ENCODE measurements at regions not wholly inside any gene's neighbourhood (a gene's known extent, or its start where the extent isn't known, plus 50 kb on each side); places are given as distances from the start of the nearest gene placed in this dataset.

DNA sequence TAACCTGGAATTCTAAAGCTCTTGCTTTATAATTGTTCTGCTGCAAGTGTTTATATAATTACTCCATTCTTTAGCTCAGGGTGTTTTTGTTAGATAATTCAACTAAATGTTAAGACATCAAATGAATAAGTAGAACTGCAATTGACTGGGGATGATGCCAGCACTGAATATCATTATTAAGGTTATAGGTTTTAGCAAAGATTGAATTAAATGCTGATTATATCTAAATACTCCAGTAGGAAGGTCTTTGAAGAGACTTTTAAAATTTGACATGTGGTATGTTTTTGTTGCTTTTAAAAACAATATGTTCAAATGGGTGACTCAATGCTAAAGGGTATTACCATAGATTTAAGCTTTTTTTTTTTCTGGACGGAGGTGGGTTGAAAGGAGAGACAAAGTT, 170.1 kb upstream of the THUMPD2 start:
- Histone ChIP-seq H3K4me3 (ENCODE audit: low read depth, low read length) (no peak overlapping the region), H3K4me1 (ENCODE audit: control insufficient read depth, insufficient read depth, low read length) (no peaks in the 10 kb centered on the region), H3K27ac (ENCODE audit: extremely low read depth, low read depth, low read length) (no peak overlapping the region), H3K36me3 (ENCODE audit: control insufficient read depth in 2 of 2, insufficient read depth in 1 of 2, low read length in 2 of 2) (no peaks in the 10 kb centered on the region), H3K9me3 (ENCODE audit: control insufficient read depth, insufficient read depth, low read depth, low read length) (no peaks in the 10 kb centered on the region)
- ChIA-PET CTCF (no interaction called here), POLR2A (no interaction called here)
- TF ChIP-seq ZNF266 (tag by site-specific recombination; IDR thresholded peaks at IDR 0.05; ENCODE audit: low read depth), result no peak
- no peak for TF ChIP-seq OSR2 (tag by site-specific recombination; IDR thresholded peaks at IDR 0.05)
- no peak for TF ChIP-seq ZIC2 (tag by site-specific recombination; IDR thresholded peaks at IDR 0.05)
- no peak for TF ChIP-seq ZNF596 (tag by site-specific recombination; IDR thresholded peaks at IDR 0.05)
- TF ChIP-seq ZNF843 (tag by site-specific recombination; IDR thresholded peaks at IDR 0.05), result no peak
- TF ChIP-seq ZNF175 (tag by site-specific recombination; IDR thresholded peaks at IDR 0.05), result no peak
- TF ChIP-seq, protein P1, sequence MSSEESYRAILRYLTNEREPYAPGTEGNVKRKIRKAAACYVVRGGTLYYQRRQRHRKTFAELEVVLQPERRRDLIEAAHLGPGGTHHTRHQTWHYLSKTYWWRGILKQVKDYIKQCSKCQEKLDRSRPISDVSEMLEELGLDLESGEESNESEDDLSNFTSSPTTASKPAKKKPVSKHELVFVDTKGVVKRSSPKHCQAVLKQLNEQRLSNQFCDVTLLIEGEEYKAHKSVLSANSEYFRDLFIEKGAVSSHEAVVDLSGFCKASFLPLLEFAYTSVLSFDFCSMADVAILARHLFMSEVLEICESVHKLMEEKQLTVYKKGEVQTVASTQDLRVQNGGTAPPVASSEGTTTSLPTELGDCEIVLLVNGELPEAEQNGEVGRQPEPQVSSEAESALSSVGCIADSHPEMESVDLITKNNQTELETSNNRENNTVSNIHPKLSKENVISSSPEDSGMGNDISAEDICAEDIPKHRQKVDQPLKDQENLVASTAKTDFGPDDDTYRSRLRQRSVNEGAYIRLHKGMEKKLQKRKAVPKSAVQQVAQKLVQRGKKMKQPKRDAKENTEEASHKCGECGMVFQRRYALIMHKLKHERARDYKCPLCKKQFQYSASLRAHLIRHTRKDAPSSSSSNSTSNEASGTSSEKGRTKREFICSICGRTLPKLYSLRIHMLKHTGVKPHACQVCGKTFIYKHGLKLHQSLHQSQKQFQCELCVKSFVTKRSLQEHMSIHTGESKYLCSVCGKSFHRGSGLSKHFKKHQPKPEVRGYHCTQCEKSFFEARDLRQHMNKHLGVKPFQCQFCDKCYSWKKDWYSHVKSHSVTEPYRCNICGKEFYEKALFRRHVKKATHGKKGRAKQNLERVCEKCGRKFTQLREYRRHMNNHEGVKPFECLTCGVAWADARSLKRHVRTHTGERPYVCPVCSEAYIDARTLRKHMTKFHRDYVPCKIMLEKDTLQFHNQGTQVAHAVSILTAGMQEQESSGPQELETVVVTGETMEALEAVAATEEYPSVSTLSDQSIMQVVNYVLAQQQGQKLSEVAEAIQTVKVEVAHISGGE (tag by site-specific recombination; conservative IDR thresholded peaks at IDR 0.05; ENCODE audit: low read depth), result no peak
- TF ChIP-seq ZNF701 (tag by site-specific recombination; IDR thresholded peaks at IDR 0.05), result no peak
- no peak for TF ChIP-seq HOXA7 (CRISPR knock-in tag; IDR thresholded peaks at IDR 0.05; ENCODE audit: borderline replicate concordance)
- TF ChIP-seq ZNF830 (tag by site-specific recombination; IDR thresholded peaks at IDR 0.05; ENCODE audit: low read depth), result no peak
- no peak for TF ChIP-seq ZBTB20 (tag by site-specific recombination; IDR thresholded peaks at IDR 0.05)
- no peak for TF ChIP-seq SCRT2 (tag by site-specific recombination; IDR thresholded peaks at IDR 0.05)
- TF ChIP-seq ZXDB (tag by site-specific recombination; IDR thresholded peaks at IDR 0.05), result no peak
- no peak for TF ChIP-seq PBX3 (CRISPR knock-in tag; IDR thresholded peaks at IDR 0.05)
- no peak for TF ChIP-seq ZNF529 (tag by site-specific recombination; IDR thresholded peaks at IDR 0.05; ENCODE audit: insufficient replicate concordance)
- no peak for TF ChIP-seq SP7 (tag by site-specific recombination; IDR thresholded peaks at IDR 0.05)
- TF ChIP-seq ZNF335 (tag by site-specific recombination; conservative IDR thresholded peaks at IDR 0.05), result no peak

DNA sequence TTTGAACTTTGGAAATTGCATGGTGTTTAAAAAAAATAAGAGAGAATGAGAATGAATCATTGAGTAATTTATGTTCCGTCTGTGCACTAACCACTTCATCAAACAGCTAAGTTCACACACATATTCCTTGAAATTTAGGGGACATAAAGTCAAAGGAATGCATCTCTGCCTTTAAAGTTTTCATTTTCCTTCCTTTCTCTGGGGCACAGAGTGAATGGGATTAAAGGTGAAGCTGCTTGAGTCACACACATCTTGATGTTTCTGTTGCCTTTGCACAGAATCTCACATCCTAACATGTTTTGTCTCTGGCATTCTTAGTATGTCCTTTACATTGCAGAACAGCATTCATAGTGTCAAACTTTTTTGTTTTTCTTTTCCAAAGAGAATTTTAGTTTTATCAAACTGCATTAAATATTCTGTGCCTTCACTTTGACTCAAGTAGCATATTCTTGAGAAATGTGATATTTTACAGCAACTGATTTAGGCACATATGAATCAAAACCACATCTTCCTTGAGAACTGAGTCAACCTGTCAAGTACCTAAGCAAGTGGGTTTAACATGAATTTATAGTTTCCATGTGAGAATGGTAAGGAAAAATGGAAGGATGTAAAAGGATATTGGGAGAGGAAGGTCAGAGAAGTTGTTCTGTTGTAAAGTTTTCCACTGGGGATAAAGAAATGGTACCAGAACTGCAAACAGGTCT, 169.1 kb upstream of the THUMPD2 start:
- ChIA-PET CTCF (no interaction called here), POLR2A (interaction anchor here (0.6 kb wide), 1 partner anchor 808 kb away, joined by 3 read pairs; no protein-coding TSS in a partner anchor)
- Histone ChIP-seq H3K36me3 (ENCODE audit: control insufficient read depth in 2 of 2, insufficient read depth in 1 of 2, low read length in 2 of 2) (no peaks in the 10 kb centered on the region), H3K9me3 (ENCODE audit: control insufficient read depth, insufficient read depth, low read depth, low read length) (no peaks in the 10 kb centered on the region), H3K4me1 (ENCODE audit: control insufficient read depth, insufficient read depth, low read length) (no peaks in the 10 kb centered on the region), H3K27ac (ENCODE audit: extremely low read depth, low read depth, low read length) (no peak overlapping the region), H3K4me3 (ENCODE audit: low read depth, low read length) (no peak overlapping the region)
- TF ChIP-seq ZIC2 (tag by site-specific recombination; IDR thresholded peaks at IDR 0.05), result no peak
- no peak for TF ChIP-seq TSHZ1 (tag by site-specific recombination; IDR thresholded peaks at IDR 0.05; ENCODE audit: borderline replicate concordance)
- no peak for TF ChIP-seq ZNF580 (tag by site-specific recombination; IDR thresholded peaks at IDR 0.05)
- TF ChIP-seq ZNF362 (tag by site-specific recombination; IDR thresholded peaks at IDR 0.05), result no peak
- no peak for TF ChIP-seq ZNF354C (tag by site-specific recombination; IDR thresholded peaks at IDR 0.05; ENCODE audit: borderline replicate concordance, low read depth)
- TF ChIP-seq KLF1 (tag by site-specific recombination; IDR thresholded peaks at IDR 0.05), result no peak
- no peak for TF ChIP-seq PRDM1 (tag by site-specific recombination; IDR thresholded peaks at IDR 0.05)
- TF ChIP-seq ZNF23 (tag by site-specific recombination; IDR thresholded peaks at IDR 0.05; ENCODE audit: borderline replicate concordance), result no peak
- TF ChIP-seq ZNF843 (tag by site-specific recombination; IDR thresholded peaks at IDR 0.05), result no peak
- no peak for TF ChIP-seq ZFP37 (tag by site-specific recombination; IDR thresholded peaks at IDR 0.05)
- TF ChIP-seq SETDB1 (IDR thresholded peaks at IDR 0.05; ENCODE audit: insufficient read length, low read length), result no peak
- TF ChIP-seq SP3 (tag by site-specific recombination; IDR thresholded peaks at IDR 0.05), result no peak
